ENCODE measurements at regions not wholly inside any gene's neighbourhood (a gene's known extent, or its start where the extent isn't known, plus 50 kb on each side); places are given as distances from the start of the nearest gene placed in this dataset.

DNA sequence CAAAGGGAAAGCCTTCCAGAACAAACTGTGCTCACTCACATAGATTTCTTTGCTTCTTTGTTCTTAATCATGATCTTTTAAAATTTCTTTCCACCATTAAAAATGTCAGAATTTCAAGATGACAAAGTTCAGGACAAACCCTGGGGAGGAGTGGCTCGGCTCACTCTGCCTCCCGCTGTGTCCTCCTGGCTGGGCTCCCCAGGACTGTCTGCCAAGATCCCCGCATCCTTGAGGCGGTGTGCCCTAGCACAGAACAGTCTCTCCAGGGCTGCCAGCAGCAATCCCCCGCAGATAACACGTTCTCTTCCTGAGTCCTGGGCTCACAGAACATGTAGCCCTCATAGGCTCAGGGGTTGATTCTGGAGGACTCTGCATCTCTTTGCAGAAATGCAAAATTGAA, 98.4 kb upstream of the KCNG1 start:
- TF ChIP-seq, protein P1, sequence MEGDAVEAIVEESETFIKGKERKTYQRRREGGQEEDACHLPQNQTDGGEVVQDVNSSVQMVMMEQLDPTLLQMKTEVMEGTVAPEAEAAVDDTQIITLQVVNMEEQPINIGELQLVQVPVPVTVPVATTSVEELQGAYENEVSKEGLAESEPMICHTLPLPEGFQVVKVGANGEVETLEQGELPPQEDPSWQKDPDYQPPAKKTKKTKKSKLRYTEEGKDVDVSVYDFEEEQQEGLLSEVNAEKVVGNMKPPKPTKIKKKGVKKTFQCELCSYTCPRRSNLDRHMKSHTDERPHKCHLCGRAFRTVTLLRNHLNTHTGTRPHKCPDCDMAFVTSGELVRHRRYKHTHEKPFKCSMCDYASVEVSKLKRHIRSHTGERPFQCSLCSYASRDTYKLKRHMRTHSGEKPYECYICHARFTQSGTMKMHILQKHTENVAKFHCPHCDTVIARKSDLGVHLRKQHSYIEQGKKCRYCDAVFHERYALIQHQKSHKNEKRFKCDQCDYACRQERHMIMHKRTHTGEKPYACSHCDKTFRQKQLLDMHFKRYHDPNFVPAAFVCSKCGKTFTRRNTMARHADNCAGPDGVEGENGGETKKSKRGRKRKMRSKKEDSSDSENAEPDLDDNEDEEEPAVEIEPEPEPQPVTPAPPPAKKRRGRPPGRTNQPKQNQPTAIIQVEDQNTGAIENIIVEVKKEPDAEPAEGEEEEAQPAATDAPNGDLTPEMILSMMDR (optimal IDR thresholded peaks at IDR 0.05 in 1 of 3, IDR thresholded peaks at IDR 0.05 in 1 of 3, conservative IDR thresholded peaks at IDR 0.05 in 1 of 3; ENCODE audit: extremely low read depth in 1 of 3, insufficient read depth in 2 of 3, low read length in 3 of 3): no peak
- TF ChIP-seq EZH2 (IDR thresholded peaks at IDR 0.05; ENCODE audit: low read length): no peak
